HG02885 (cell line): ENCODE measurements at regions not wholly inside any gene's neighbourhood (a gene's known extent, or its start where the extent isn't known, plus 50 kb on each side); places are given as distances from the start of the nearest gene placed in this dataset.

ENCODE experiments used
- ATAC-seq: cut with Tn5 transposase; IDR thresholded peaks from one replicate; pipeline ENCODE4 v1.9.1; 2021; ENCODE audit warnings: mild to moderate bottlenecking; ENCODE audit not compliant: unreplicated experiment, poor library complexity

DNA sequence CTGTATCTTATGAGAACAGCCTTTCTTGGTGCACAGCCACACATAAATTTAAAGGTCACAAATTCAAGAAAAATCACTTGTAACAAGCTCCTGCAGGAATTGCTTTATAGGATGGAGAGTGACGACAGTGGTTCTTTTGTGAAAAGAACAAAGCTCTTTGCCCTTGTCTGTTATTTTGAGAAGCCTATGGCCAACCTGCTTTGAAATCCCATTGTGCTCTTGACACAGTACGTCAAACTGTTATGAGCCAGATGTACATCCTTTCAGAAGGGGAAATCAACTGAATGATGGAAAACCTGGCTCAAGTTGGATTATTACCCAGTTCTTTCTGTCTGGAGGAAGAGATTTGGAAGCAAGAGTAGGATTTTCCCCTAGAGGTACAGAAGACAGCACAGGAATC, 1454.2 kb downstream of the ARAP2 start:
- no peak for ATAC-seq

DNA sequence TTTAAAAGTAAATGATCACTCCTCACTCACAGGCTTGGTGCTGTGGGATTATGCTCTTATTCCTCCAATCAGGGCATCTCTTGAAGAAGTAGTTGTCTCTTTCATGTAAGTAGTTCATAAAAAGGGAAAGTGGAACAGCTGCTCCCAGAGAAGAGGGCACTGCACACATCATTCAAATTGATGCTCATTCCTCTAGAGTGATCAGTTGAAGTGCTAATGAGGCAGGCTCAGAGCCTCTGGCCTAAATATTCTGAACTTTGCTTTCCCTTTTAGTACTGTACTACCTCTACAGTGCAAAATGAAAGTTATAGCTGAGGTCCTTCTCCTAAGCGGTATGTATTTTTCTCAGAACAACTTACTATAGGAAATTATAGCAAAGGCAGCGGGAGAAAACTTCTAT, 1453.1 kb downstream of the ARAP2 start:
- ATAC-seq, result no peak

DNA sequence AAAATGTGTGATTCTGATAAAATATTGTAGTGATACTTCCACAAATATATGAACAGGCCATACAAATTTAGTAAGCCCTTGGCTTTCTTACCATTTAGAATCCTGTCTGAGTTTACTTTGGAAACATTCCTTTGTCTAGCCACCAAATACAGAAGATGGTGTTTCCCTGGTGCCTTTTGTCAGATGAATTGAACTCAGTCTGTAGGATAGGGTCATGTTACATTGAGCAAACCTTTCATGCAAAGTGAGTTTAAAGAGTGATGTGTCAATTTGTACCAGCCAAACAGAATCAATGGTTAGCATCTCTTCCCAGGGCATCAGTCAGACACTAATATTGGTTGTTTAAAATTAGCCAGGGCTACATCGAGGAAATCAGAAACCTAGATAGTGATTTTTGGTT, 1443.4 kb downstream of the ARAP2 start:
- no peak for ATAC-seq

DNA sequence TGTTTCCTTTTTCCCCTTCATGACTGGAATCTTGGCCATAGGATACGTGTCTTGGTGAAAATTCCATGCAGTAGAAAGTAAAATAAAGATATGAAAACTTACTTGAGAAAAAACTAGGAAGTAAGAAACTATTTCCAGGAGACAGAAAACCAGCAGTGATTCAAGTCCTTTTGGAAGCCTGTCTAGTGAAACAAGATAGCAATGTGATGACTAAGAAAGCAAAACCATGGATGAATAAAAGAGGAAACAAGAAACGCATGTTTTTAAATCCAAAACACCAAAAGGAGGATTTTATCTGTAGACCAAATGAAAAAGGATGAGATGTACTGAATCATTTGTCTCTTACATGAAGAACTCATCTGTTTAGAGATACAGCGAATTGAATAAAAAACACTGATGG, 1430.0 kb downstream of the ARAP2 start:
- ATAC-seq, result no peak

DNA sequence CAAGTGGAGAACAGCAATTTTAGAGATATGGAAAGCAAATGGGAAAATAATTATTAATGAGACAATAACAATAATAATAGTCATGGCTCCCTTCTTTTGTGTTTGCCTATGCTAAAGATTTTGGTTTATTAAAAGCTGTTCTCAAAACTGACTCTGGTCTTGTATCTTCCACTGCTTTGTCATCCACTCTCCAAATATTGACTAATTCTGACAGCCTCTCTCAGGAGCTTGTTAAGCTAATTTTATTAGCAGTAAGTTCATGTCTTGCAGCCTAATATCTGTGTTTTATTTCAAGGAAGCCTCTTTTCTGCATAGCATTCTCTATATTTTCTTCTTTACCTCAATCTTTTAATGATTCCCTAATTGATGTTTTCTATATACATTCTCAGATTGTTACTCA, 1419.8 kb downstream of the ARAP2 start:
- ATAC-seq, result no peak

DNA sequence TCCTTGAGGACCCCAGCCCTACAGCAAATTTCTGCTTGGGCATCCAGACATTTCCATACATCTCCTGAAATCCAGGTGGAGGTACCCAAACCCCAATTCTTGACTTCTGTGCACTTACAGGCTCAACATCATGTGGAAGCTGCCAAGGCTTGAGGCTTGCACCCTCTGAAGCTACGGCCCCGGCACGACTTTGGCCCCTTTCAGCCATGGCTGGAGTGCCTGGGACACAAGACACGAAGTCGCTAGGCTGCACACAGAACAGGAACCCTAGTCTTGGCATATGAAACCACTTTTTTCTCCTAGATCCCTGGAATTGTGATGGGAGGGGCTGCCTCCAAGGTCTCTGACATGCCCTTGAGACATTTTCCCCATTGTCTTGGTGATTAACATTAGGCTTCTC, 1417.7 kb downstream of the ARAP2 start:
- no peak for ATAC-seq

DNA sequence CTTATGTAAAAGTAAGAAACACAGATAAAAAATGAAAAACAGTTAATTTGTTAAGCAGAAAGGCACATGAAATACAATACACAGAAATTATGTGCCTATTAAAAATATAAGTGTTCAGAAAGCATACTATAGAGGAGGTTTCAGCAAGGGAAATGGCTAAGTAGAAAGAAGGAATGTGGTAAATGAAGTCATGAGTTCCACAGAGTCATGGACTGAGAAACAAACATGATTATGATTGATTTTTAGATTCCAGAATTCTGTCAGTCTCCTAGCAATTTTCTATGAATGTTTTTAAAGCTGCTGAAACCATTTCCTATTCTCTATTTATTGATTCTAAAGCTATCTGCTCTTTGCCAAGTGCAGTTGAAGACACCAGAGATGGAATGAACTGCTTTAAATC, 1398.4 kb downstream of the ARAP2 start:
- no peak for ATAC-seq

DNA sequence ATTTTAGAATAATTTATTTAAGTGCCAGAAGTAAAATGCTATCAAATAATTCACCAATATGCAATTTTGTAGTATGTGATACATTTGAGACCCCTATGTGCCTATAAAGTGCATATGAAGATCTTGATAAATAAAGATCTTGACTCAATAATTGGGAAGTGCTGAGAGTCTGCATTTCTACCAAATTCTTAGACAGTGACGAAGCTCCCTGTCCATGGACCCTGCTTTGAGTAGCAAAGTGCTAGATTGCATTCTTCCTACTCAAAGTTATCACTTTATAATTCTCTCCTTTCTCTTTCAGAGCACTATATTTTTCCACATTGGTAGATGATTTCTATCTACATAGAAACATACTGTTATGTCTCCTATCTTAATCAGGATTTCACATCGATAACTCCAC, 1393.9 kb downstream of the ARAP2 start:
- ATAC-seq, result no peak

DNA sequence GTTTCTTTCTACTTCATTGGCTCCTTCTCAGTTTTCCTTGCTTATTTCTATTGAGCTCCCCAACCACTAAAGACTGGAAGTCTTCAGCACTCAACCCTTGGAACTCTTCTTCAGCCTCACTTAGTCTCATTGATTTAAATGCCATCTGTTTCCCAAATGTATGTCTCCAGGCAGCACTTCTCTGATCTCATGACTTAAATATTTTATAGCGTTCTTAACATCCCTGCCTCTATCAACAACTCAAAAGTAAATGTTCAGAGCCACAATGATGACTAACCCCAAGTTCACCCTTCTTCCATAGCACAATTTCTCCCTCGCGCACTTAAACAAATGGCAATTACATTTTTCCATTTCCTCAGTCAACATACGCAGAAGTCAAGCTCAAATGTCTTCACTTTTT, 1393.3 kb downstream of the ARAP2 start:
- no peak for ATAC-seq

DNA sequence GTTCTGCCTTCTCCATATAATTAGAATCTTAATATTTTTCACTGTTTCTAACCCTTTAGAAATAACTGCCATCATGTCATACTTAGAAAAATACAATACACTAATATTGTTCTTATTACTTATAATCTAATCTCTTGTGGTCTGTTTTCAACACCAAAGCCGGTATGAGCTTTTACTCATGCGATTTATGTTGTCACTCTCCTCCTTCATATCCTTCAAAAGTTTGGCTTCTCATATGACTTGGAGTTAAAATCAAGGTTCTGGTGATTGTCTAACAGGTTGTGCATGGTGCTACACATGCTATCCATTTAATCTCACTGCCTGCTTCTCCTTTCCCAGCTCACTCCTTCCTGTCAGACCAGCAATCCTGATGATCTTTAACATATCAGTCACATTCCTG, 1392.9 kb downstream of the ARAP2 start:
- no peak for ATAC-seq

DNA sequence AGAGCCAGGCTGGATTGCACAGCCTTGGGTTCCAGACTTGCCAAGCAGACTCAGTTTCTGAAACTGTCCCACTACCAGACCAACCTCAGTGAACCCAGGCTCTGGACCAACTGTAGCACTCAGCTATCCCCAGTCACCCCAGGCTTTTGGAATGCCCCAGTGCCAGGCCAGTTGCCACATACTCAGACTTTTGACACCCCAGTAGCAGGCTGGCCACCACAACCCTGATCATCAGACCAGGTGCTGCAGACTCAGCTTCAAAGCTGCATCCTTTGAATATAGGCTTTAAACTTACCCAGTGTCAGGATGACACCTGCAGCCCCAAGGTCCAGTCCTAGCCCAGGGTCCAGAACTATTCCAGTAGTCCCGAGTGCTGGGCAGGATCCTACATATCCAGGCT, 1389.9 kb downstream of the ARAP2 start:
- no peak for ATAC-seq

DNA sequence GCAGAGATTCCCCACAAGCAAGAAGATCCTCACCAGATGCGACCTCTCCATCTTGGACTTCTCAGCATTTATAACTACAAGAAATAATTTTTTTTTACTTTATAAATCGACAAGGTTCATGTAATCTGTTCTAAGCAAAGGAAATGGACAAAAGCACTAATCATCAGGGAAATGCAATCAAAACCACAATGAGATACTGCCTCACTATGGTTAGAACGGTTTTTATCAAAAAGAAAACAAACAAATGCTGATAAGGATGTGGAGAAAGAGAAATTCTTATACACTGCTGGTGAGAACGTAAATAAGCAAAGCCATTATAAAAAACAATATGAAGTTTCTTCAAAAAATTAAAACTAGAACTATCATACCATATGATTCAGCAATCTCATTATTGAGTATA, 1382.6 kb downstream of the ARAP2 start:
- no peak for ATAC-seq

DNA sequence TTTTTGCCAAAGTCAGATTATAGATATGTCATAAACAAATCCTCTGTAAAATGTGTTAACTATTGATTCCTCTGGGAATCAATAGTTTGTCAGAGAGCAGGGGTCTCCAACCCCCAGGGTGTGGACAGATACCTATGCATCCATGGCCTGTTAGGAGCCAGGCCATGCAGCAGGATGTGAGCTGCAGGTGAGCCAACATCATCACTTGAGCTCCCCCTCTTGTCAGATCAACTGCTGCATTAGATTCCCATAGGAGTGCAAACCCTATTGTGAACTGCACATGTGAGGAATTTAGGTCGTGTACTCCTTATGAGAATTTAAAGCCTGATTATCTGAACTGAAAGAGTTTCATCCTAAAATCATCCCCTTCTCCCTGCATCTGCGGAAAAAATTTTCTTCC, 1365.4 kb downstream of the ARAP2 start:
- no peak for ATAC-seq

DNA sequence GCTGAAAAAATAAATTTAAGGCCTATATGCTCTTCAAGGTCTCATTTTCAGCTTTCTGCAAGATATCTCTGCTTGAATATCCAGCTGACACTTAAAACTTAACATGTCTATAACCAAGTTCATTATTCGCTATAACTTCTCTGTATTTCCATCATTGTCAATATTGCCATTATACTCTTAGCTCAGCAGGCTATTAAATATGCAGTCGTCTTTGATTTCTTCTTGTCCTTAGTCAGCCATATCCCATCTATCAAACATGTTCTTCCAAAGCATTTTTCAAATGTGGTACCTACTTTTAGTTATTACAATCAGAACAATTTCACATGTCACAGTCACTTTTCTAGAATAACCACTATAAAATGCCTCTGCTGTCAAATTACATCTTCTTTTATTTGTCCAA, 1364.1 kb downstream of the ARAP2 start:
- no peak for ATAC-seq

DNA sequence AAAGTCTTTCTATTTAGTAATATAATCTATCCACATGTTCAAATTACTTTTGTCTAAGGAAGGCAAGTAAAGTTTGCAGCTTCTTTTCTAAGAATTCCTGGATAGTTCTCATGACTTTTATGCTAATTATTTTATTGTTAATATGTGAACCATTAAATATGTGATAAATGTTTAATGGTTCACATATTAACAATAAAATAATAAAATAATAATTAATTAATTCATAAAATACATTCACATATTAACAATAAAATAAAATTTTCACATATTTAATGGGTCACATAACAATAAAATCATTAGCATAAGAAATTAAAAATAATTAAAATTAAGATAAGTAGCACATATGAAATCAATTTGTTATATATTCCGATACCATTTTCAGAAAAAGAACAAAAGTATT, 1352.4 kb downstream of the ARAP2 start:
- ATAC-seq, result no peak

DNA sequence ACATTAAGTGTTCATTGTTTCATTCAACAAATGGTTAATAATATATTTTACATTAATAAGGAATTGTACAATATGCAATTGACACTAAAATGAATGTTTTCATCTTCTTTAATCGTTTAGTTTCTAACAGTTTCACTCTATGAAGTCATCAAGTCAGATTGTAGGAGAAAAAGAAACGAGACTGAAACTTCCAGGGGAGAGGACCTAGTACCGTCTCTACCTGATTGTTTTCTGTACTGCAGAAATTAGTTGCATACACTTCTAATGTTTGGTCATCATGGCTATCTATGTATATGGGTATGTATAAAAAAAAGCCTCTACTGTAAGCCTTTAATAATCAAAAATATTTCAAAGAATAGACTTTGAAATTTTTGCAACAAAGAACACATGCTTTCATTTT, 1350.9 kb downstream of the ARAP2 start:
- ATAC-seq, result no peak

DNA sequence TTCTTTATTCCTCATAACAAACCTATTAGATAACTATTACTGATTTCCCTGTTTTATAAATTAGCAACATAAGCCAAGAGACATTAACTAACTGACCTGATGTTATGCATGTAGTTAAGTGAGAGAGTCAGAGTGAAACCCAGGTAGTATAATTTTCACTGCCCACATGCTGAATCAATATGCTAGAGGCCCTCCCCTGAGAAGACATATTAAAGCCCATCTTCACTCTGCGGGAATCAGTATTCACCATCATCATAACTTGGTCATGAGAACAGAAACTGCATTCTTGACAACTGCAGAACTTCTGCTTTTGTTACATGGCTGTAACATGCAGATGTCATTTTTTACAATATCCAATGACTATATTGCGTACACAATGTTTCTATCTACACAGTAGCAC, 1324.3 kb downstream of the ARAP2 start:
- no peak for ATAC-seq

DNA sequence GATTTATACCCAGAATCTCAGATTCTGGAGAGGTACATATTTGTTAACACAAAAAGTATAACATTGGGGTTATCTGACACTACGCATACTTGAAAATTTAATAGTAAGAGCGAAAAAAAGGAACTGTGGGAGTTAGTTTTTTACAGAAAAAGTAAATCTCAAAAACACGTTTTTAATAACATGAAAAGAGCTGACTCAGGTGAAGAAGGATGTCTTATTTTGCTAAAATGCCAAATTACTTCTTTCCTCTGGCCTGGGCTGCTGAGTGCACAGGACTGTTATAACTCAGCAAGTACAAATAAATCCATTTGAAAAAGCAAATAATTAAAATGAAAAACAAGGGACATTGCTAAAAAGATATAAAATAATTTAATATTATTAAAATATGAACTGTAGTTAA, 1322.9 kb downstream of the ARAP2 start:
- no peak for ATAC-seq

DNA sequence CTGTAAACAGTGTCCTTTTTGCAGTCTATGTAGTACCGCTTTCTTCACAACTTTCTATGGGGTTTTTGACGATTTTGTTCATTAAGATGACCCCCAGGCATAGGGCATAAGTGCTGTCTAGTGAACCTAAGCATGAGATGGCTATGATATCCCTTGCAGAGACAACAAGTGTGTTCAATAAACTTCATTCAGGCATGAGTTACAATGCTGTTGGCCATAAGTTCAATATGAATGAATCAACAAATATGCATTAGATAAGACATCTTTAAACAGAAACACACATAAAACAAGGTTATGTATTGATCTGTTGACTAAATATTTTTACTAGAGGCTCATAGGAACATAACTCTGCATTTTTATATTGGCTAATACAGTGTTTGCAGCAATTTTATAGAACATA, 1322.0 kb downstream of the ARAP2 start:
- ATAC-seq, result no peak

DNA sequence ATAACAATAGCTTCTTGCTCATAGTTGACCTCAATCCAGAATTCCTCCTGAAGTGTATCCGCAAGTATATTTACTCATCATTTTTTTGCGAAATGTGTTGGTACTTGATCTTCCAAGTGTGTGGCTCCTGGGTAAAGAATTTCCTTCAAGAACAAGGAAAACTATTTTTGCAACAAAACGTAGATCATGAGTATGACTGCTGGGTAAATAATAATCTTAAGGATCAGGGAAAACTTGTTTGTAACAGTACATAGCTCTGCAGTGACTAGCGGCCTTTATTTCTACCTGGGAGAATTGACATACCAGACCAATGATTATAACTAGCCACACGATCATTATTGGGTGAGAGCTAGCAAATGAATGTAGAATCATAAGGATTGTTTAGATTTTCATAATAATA, 1311.7 kb downstream of the ARAP2 start:
- ATAC-seq, result no peak

DNA sequence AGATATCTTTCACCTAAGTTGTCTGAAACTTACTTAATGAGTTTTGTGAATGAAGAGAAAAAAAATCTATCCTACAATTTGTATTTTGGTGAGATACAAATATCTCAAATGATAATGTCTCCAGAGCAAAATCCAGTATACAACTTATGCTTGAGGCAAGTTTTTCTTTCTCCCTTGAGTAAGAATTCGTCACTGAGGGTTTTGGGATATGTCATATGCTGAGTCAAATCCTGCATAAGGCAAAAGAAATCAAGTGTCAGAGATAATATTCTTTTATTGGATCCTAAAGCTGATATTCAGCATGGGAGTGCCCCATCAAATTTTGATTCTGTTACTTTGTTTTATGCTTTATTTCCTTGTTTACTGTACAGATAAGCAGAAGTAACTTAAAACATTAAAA, 1308.6 kb downstream of the ARAP2 start:
- no peak for ATAC-seq

DNA sequence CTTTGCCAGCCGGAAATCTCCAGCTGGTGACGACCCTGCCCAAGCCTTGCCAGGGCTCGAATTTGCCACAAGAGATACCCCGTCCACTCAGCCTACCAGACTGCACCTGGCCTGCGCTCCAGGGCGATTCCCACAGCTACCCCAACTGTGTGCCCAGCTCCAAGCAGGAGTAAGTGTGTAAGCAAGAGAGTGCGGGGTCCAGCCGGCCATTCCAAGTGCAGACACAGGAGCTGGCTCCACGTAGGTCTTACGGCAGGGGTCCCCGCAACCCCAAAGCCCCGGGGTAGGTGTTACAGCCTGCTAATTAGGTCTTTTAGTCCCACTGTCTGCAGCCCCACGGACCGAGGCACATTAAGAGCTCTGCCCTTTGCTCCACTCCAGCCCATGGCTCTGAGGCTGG, 1305.2 kb downstream of the ARAP2 start:
- ATAC-seq, result no peak

DNA sequence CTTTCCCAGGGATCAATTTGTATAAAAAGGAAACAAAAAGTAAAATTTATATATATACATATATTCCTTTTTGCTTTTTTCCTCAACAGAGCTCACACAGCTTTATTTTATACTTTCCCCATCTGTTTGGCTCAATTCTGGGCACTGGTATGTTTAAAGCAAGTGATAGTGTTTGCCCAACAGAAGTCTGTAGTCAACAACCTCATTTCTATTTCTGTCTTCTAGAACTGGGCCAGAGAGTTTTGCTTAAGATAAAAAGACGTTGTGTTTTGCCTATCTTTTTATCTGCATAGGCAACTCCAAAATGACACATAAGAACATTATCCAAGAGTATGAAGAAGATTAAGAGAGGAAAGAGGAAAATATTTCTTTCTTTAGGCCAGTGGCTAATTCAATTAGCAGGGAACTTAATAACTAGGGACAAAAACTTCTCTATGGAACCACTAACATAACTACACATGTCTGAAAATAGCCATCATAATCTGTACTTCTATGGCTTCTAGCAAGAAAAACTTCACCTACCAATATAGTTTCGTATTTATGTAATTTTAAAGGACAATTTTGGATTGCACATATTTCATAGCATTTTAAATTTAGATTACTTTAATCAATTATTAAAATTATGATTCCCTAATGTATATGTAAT, 1300.5 kb downstream of the ARAP2 start:
- no peak for ATAC-seq
